Left renal pelvis (tissue), 4 donors: ENCODE measurements at regions not wholly inside any gene's neighbourhood (a gene's known extent, or its start where the extent isn't known, plus 50 kb on each side); places are given as distances from the start of the nearest gene placed in this dataset.

Experiments
- DNase-seq, 4 donors: peaks; one replicate each; pipeline ENCODE4 v3.0.0-alpha.2; 2013; ENCODE audit warnings: low read depth in 4 of 4, low spot score in 3 of 4

DNA sequence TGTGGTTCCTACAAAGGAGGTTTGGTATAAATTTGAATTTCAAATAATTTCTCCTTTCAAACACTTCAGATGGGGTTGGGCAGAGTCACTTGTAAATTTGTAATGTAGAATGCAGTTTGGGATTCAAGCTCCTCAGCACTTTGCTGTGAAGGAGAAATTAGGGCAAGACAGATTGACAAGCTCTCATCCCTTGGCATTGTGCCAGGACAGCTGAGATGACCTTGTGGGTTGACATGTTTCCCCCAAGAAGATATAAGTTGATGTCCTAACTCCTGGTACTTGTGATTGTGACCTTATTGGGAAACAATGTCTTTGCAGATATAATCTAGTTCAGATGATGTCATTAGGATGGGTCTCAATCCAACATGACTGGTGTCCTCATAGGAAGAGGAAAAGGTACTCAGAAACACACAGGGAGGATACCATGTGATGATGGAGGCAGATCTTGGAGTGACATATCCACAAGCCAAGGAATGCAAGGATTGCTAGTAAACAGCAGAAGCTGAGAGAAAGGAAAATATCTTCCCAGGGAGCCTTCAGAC is 408.3 kb downstream of the MED10 start:
- no peak for DNase-seq

- DNase-seq: no peak
These were observed 409.4 kb downstream of the MED10 start for GRCh38 chr5:5968981-5969380.

GRCh38 chr5:5967944-5968343 is 410.4 kb downstream of the MED10 start:
- no peak for DNase-seq

GRCh38 chr5:5967373-5967772 is 411.0 kb downstream of the MED10 start:
- no peak for DNase-seq

DNA sequence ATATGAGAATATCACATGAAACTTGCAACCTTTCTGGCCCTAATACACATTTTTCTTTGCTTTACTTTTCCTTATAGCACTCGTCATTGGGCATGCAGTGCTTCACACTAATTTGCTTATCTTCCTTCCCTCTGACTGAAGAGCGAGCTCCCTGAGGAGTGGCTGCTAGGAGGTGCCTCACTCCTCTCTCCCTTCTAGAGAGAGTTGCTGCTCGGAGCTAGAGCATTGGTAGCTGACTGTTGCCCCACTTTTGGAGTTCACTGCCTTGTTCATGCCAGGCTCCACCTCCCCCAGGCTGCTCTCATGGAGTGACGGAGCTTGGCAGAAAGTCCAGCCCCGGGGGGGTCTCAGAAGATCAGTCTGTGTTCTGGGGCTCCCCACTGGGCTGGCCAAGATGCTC is 413.2 kb downstream of the MED10 start:
- DNase-seq: no peak

DNA sequence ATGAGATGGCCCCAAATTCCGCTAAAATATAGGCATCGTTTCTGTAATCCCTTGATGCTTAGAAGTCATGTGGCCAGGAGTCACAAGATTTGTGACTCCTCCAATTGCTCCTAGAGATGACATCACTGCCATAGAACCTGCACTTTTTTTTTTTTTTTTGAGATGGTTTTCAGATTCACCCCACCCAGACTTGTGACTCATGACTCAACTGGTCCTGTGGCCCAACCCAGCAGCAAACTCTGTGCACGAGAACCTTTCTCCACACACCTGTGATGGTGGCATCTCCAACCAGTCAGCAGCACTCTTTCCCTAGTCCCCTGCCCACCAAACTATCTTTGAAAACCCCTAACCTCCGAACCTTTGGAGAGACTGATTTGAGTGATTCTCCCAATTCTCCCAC is 414.0 kb downstream of the MED10 start:
- no peak for DNase-seq

DNA sequence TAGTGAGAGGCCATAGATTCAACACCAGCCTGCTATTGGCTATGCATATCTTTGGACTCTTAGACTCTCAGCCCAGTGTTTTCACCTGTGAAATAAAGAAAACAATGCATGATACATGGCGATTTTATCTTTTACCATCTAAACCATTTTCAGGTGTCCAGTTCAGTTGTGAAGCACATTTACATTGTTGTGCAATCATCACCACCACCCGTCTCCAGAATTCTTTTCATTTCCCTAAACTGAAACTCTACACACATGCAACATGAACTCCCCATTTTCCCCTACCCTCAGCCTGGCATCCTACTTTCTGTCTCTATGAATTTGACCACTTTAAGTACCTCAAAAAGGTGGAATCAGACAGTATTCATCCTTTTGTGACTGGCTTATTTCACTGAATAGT is 420.6 kb downstream of the MED10 start:
- DNase-seq: no peak

DNA sequence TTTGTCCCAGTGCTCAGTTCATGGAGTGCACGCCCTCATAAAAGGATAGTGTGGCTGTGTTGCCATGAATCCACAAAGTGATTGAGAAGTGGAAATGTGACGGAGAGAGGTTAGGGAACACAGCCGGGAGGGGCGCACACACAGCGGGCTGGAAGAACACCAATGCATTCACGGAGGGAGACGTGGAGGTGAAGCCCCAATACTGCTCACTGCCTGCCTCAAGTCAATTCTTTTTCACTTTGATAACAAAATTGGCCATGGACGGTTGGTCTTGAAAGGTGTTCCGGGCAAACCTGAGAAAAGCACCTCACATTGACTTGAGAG is 424.1 kb downstream of the MED10 start:
- DNase-seq: no peak

DNA sequence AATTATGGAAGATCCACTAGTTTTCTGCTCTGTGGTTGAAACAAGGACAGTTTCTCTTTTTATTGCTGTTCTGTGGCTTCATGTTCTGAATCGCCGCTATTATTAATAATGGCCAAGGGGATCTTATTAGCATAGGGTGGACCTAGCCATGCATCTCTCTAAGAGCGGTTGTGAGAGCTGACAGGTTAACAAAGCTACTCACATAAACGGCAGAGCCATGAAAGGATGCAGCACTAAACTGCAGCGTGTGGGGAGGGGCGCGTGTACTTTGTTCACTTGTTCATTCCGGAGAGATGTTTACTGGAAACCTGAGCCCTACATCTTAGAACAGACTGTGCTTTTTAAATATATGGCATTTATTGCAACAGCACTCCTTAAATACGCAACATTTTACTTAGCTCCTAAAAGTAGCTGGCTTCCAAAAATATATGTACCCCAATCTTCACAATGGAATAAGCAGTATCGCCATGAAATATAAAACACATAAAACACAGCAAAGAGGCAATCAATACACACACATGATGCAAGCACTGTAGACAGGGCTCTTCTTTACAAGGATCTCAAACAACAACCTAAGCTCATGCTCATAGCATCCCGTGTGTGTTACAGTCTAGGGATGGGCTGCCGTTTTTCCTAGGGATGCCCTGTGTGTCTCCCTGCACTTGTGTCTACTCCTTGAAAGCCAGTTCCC is 424.6 kb downstream of the MED10 start:
- no peak for DNase-seq

DNA sequence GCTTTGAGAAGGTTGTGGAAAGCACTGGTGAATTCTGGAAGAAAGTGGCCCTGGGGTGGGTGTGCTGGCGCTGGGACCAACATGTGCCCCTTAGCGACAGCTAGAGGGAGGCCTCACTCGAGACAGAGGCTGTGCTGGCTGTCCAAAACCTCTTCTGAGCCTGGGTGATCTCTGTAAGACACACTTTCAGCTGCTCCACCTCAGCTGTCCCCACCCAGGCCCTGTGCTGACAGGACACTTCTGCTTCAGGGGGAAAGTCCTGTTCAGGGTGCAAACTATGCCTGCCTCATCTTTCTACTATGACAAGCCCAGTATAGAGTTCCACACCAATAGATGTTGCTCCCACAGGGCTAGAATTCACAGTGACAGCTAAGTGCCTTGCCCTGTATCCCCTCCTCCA is 426.4 kb downstream of the MED10 start:
- DNase-seq: no peak

GRCh38 chr5:5950658-5951057 is 427.7 kb downstream of the MED10 start:
- no peak for DNase-seq

DNA sequence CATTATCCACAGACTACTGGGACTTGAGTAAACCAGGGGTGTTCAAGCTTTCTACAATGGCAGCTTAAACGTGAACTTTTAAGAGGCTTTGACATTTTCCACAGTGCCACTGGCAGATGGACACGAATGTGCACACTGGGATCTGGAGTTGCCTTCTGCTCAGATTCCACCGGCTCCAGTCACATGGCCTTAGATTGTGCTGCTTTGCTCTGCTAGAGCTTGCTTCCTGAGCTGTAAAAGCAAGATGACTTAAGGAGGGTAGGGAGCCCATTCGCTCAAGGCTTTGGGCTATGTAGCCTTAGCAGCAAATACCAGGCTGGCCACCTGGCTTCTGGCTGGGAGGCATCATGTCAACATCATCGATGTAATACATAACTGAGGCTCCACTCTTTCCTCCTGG is 436.9 kb downstream of the MED10 start:
- DNase-seq: no peak

DNA sequence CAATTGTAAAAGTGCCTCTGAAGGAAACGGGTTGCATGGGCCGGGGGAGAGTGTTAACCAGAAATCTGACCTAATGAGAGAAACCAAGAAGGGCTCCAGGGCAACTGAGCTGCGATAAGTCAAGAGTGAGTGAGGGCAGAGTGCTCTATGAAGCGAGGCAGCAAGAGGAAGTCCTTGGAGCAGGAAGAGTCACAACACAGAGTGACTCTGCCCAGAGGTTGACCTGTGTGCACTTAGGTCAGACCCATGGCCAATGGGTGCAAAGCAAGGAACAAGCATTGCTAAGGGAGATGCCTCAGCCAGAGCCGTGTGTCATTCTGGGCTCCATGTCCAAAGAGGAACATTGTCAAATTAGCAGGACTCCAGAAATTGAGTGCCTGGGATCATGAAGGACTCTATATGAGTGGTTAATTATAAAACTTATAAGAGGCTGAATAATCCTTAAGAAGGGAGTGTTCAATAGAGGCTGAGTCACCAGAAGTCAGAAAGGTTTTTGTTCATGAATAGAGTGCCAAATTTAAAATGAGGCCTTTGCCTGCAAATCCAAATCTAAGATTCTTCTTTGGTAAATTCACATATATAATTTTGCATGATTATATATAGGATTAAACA is 438.5 kb downstream of the MED10 start:
- no peak for DNase-seq

GRCh38 chr5:5933651-5934050 is 444.7 kb downstream of the MED10 start:
- no peak for DNase-seq

DNA sequence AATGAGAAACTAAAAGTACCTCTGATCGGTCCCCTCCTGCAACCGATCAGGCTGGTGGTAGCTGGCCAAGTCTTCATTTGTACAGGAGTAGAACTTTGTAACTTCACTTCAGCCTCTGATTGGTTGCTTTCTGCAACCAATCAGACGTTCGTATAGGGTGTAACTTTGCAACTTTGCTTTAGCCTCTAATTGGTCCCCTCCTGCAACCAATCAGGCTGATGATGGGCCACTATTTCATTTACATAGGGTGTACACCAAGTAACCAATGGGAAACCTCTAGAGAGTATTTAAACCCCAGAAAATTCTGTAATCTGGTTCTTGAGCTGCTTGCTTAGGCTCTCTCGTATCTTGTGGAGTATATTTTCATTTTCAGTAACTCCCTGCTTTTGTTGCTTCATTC is 445.5 kb downstream of the MED10 start:
- no peak for DNase-seq

GRCh38 chr5:5930561-5930960 is 447.8 kb downstream of the MED10 start:
- no peak for DNase-seq

GRCh38 chr5:5929291-5930020 is 448.9 kb downstream of the MED10 start:
- DNase-seq: no peak

- no peak for DNase-seq
These were observed 453.2 kb downstream of the MED10 start for GRCh38 chr5:5925191-5925590.

DNA sequence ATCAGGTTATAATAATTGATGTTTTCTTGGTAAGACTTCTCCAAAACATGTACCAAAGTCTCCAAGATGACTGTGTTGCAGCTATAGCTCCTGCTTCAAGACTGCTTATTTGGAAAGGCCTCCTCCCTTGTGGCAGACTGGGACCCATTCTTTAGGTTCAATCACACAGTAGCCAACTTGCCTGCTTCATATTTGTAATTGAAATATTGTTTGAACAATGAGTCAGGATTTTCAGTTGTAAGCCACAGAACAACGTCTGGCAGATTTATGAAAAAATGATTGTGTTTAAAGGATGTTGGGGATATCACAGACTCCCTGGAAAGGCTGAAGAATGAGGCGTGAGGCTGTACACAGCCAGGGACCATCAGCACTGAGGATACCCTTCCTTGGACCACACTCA is 458.9 kb downstream of the MED10 start:
- DNase-seq: no peak

- no peak for DNase-seq
These were observed 471.6 kb downstream of the MED10 start for GRCh38 chr5:5906778-5907177.

- no peak for DNase-seq
These were observed 473.2 kb downstream of the MED10 start for GRCh38 chr5:5905186-5905585.

DNA sequence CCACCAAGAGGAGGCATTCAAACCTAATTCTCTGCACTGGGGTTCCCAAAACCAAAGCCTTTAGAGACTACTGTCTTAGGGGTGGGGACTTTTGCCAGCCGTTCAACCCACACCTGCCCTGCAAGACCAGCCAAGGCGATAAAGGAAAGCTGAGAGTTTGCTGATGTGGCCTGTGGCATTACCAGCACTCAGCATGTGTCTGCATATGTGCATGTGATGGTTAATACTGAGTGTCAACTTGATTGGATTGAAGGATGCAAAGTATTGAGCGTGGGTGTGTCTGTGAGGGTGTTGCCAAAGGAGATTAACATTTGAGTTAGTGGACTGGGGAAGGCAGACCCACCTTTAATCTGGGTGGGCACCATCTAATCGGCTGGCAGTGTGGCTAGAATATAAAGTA is 474.2 kb downstream of the MED10 start:
- no peak for DNase-seq
